OCI-LY7 (cell line): ENCODE measurements at regions not wholly inside any gene's neighbourhood (a gene's known extent, or its start where the extent isn't known, plus 50 kb on each side); places are given as distances from the start of the nearest gene placed in this dataset.

ENCODE experiments used
- BruUV-seq: library from RNA; stranded (reverse); fragments of 400-500 nt; replicated peaks from 2 replicates; lab custom pipeline; 2021; lab: Mats Ljungman, UMichigan
- CTCF ChIA-PET: fragments of 300-600 bp; sonication (Branson Sonifier 250); formaldehyde crosslinking; loops from one replicate; lab custom pipeline; 2022; ENCODE audit warnings: antibody characterized with exemption; ENCODE audit not compliant: unreplicated experiment; lab: Charles Lee
- POLR2A ChIA-PET: fragments of 300-600 bp; sonication (Branson Sonifier 250); formaldehyde crosslinking; loops from one replicate; lab custom pipeline; 2022; ENCODE audit warnings: antibody characterized with exemption; lab: Charles Lee
- DNase-seq: peaks from one replicate; pipeline ENCODE4 v3.0.0-alpha.2; 2015; ENCODE audit warnings: low spot score
- H2AFZ ChIP-seq: fragments of 200-600 bp; sonication (generic), shearing (Covaris generic); 2 replicates; pipeline ENCODE4 v1.6.1; 2014; ENCODE audit warnings: mild to moderate bottlenecking, antibody characterized with exemption, low read length, moderate library complexity
- H3K27ac ChIP-seq: fragments of 200-600 bp; sonication (generic); 2 replicates; pipeline ENCODE4 v1.5.1; 2014; ENCODE audit warnings: mixed run types, low read depth, mild to moderate bottlenecking, moderate library complexity, low read length, inconsistent platforms; ENCODE audit not compliant: poor library complexity, severe bottlenecking
- H3K36me3 ChIP-seq: fragments of 200-600 bp; sonication (generic); 2 replicates; pipeline ENCODE4 v1.6.1; 2014; ENCODE audit warnings: mild to moderate bottlenecking, antibody characterized with exemption, low read length, moderate library complexity, mixed read lengths; ENCODE audit not compliant: insufficient read depth
- H3K4me1 ChIP-seq: fragments of 200-600 bp; sonication (generic); 2 replicates; pipeline ENCODE4 v1.5.1; 2014; ENCODE audit warnings: mild to moderate bottlenecking, low read length; ENCODE audit not compliant: insufficient read depth, poor library complexity, severe bottlenecking
- H3K4me2 ChIP-seq: fragments of 200-600 bp; sonication (generic); 2 replicates; pipeline ENCODE4 v1.6.1; 2014; ENCODE audit warnings: mild to moderate bottlenecking, low read length
- H3K4me3 ChIP-seq: fragments of 200-600 bp; sonication (generic); 2 replicates; pipeline ENCODE4 v1.5.1; 2014; ENCODE audit warnings: mild to moderate bottlenecking, low read depth, low read length; ENCODE audit not compliant: poor library complexity, severe bottlenecking
- H3K79me2 ChIP-seq: fragments of 200-600 bp; sonication (generic); 2 replicates; pipeline ENCODE4 v1.6.1; 2016; ENCODE audit warnings: low read depth, mild to moderate bottlenecking, low read length, moderate library complexity, mixed read lengths; ENCODE audit not compliant: insufficient read depth
- H3K9me2 ChIP-seq: fragments of 200-600 bp; sonication (generic); 2 replicates; pipeline ENCODE4 v1.6.1; 2016; ENCODE audit warnings: mild to moderate bottlenecking, low read length, mixed read lengths; ENCODE audit not compliant: insufficient read depth
- H3K9me3 ChIP-seq: fragments of 200-600 bp; sonication (generic); 2 replicates; pipeline ENCODE4 v1.6.1; 2014; ENCODE audit warnings: mild to moderate bottlenecking, mixed run types, low read length, mixed read lengths
- H4K20me1 ChIP-seq: fragments of 200-600 bp; sonication (generic); 2 replicates; pipeline ENCODE4 v1.6.1; 2014; ENCODE audit warnings: mild to moderate bottlenecking, antibody characterized with exemption, low read length, moderate library complexity, mixed read lengths; ENCODE audit not compliant: insufficient read depth
- CTCF ChIP-seq: fragments of 200-600 bp; sonication (generic); conservative IDR thresholded peaks from 2 replicates; pipeline ENCODE4 v1.5.1; 2014; ENCODE audit warnings: mild to moderate bottlenecking, antibody characterized with exemption, low read length, moderate library complexity, mixed read lengths
- EZH2phosphoT487 ChIP-seq: fragments of 200-600 bp; sonication (generic); IDR thresholded peaks from 2 replicates; pipeline ENCODE4 v1.6.1; 2018; ENCODE audit warnings: low read depth, borderline replicate concordance, mild to moderate bottlenecking, mixed run types, antibody characterized with exemption, low read length, moderate library complexity, mixed read lengths
- intact Hi-C: fragments of 100-400 bp; cut with micrococcal nuclease; formaldehyde crosslinking; loops from one replicate; pipeline ENCODE4 v1.10.0; 2022; ENCODE audit not compliant: unreplicated experiment

- Histone ChIP-seq H3K79me2 (no peaks in the 10 kb centered on the region), H2AFZ (no peak overlapping the region), H3K4me1 (no peaks in the 10 kb centered on the region), H3K27ac (no peak overlapping the region), H3K4me2 (no peak overlapping the region), H3K9me2 (no peaks in the 10 kb centered on the region), H3K4me3 (no peak overlapping the region), H3K36me3 (no peaks in the 10 kb centered on the region), H3K9me3 (no peaks in the 10 kb centered on the region), H4K20me1 (no peaks in the 10 kb centered on the region)
- TF ChIP-seq EZH2phosphoT487 (no peak), CTCF (no peak)
- CTCF ChIA-PET: no interaction called here
- intact Hi-C loops: no loop called here
- no TSS peak for BruUV-seq
- DNase-seq: no peak
- POLR2A ChIA-PET: interaction anchor here (0.5 kb wide), 1 partner anchor 392 kb away, joined by 6 read pairs; no protein-coding TSS in a partner anchor
Measured at GRCh38 chr13:71144883-71145282, 722.1 kb downstream of the DACH1 start.

GRCh38 chr13:71137101-71137500, 729.9 kb downstream of the DACH1 start:
- POLR2A ChIA-PET: no interaction called here
- H3K9me2 ChIP-seq: no peaks in the 10 kb centered on the region
- intact Hi-C loops: no loop called here
- H4K20me1 ChIP-seq: no peaks in the 10 kb centered on the region
- H3K9me3 ChIP-seq: no peaks in the 10 kb centered on the region
- no peaks in the 10 kb centered on the region for H3K36me3 ChIP-seq
- no peak overlapping the region for H3K4me3 ChIP-seq
- no peak overlapping the region for H3K4me2 ChIP-seq
- no peak overlapping the region for H3K27ac ChIP-seq
- H3K79me2 ChIP-seq: no peaks in the 10 kb centered on the region
- no peaks in the 10 kb centered on the region for H3K4me1 ChIP-seq
- TF ChIP-seq EZH2phosphoT487 (no peak), CTCF (no peak)
- no peak for DNase-seq
- H2AFZ ChIP-seq: no peak overlapping the region
- CTCF ChIA-PET: no interaction called here
- no TSS peak for BruUV-seq

- DNase-seq: no peak
- Histone ChIP-seq H3K79me2 (no peaks in the 10 kb centered on the region), H3K4me1 (no peaks in the 10 kb centered on the region), H3K4me3 (no peak overlapping the region), H4K20me1 (no peaks in the 10 kb centered on the region), H2AFZ (no peak overlapping the region), H3K9me2 (no peaks in the 10 kb centered on the region), H3K9me3 (no peaks in the 10 kb centered on the region), H3K27ac (no peak overlapping the region), H3K4me2 (no peak overlapping the region), H3K36me3 (no peaks in the 10 kb centered on the region)
- intact Hi-C loops: no loop called here
- BruUV-seq: no TSS peak
- ChIA-PET CTCF (no interaction called here), POLR2A (no interaction called here)
- TF ChIP-seq EZH2phosphoT487 (no peak), CTCF (no peak)
Measured at GRCh38 chr13:71124230-71124629, 742.8 kb downstream of the DACH1 start.
